Fibroblast of mammary gland (primary cell): ENCODE measurements at regions not wholly inside any gene's neighbourhood (a gene's known extent, or its start where the extent isn't known, plus 50 kb on each side); places are given as distances from the start of the nearest gene placed in this dataset.
"Not testable (repeated sequence)": the region's sequence is repeated elsewhere in the genome, so short reads cannot be mapped to it uniquely, and the experiment has no call there.

Experiments used
- DNase-seq: peaks from one replicate; pipeline ENCODE4 v3.0.0-alpha.2; 2010; ENCODE audit warnings: low read depth
- H3K4me3 ChIP-seq: 2 replicates; pipeline ENCODE4 v1.5.1; 2011; ENCODE audit warnings: low read depth, mild to moderate bottlenecking, low read length, moderate library complexity; ENCODE audit not compliant: control insufficient read depth
- TF ChIP-seq, protein P1 (sequence below): conservative IDR thresholded peaks from 2 replicates; pipeline ENCODE4 v1.5.1; 2011; ENCODE audit warnings: low read depth, low read length, inconsistent platforms; ENCODE audit not compliant: control insufficient read depth, insufficient read depth

DNA sequence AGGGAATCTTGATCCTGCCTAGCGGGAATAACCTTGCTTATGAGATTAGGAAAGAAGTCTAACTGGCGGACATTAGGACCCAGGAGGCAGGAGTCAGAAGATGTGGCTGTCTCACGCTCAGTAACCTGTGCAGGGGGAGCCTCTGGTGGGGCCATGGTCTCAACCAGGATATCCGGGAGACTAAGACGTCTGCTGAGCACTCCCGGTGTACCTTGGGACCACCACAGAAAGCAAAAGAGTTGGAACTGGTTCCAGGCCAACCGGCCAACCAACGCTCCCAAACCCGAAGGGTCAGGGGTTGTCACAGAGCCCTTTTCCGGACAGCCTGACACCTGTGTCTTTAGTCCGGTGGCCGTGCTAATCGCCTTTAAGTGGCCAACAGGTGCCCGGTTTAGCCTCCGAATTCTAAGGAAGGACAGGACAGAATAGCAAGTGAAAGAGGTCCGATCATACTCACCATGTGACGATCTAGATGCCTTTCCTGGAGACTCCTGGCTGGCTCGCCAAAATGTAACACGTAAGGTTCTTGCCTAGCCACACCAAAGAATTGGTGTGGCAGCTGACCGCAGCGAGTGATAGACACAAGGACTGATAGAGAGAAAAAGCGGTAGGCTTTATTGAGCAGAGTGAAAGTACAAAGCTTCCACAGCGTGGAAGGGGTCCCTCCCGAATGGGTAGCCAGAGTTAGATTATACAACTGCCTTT, 103.9 kb upstream of the DIAPH3 start:
- no peak for DNase-seq
- no peak overlapping the region for H3K4me3 ChIP-seq
- TF ChIP-seq, protein P1, sequence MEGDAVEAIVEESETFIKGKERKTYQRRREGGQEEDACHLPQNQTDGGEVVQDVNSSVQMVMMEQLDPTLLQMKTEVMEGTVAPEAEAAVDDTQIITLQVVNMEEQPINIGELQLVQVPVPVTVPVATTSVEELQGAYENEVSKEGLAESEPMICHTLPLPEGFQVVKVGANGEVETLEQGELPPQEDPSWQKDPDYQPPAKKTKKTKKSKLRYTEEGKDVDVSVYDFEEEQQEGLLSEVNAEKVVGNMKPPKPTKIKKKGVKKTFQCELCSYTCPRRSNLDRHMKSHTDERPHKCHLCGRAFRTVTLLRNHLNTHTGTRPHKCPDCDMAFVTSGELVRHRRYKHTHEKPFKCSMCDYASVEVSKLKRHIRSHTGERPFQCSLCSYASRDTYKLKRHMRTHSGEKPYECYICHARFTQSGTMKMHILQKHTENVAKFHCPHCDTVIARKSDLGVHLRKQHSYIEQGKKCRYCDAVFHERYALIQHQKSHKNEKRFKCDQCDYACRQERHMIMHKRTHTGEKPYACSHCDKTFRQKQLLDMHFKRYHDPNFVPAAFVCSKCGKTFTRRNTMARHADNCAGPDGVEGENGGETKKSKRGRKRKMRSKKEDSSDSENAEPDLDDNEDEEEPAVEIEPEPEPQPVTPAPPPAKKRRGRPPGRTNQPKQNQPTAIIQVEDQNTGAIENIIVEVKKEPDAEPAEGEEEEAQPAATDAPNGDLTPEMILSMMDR, result no peak

DNA sequence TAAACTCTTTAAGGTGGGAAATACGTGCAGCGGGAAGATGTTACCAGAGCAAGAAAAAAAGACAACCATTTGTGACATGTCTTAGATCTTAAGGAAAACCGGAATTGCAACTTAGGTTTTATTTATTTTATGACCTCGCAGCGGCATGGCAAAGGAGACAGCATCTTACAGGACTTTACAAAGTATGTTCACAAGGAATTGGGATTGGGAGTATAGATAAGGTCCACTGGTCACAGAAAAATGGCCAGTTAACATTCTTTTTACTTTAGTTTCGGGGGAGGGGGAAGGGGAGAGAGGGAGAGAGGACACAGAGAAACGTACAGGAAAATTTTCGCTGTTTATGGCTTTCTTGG, 104.5 kb upstream of the DIAPH3 start:
- TF ChIP-seq, protein P1, result no peak

DNA sequence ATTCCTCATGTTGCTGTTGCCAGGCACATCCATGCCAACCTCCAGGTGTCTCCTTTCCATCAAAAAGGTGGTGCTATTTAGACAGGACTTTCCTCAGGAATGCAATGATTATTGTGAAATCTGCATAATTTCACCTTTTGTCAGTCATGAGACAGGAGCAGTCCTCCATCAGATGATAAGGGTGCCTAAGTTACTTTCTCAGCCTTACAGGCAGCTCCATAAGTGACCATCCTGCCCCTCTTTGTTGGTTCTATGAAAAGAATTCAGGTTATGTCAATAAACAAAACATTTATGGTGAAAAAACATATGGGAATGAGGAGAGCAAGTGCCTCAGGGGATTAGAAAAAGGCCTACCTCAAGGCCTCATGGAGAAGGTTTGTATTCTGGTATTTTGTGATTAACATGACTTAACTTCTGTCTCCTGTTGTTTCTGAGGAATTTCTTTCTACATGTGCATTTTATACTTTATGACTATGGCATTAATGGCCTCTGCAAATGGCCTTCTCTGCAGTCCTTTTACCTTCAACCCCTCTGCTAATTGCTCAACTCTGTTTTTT, 110.3 kb upstream of the DIAPH3 start:
- H3K4me3 ChIP-seq, result no peak overlapping the region
- DNase-seq, result no peak
- TF ChIP-seq, protein P1, result no peak

More for the DNA sequence above, 104.5 kb upstream of the DIAPH3 start:
- no peak for DNase-seq
- no peak overlapping the region for H3K4me3 ChIP-seq

DNA sequence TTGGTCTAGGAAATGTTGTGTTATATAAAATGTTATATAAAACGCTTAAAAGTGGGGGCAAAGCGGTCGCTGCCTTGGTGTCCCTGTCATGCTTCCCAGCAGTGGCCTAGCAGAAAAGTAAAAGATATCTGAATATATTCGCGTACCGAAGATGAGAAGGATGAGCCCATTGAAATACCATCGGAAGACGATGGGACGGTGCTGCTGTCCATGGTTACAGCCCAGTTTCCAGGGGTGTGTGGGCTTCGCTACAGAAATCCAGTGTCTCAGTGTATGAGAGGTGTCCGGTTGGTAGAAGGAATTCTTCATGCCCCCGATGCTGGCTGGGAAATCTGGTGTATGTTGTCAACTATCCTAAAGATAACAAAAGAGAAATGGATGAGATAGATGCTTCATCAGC, 110.9 kb upstream of the DIAPH3 start:
- no peak for DNase-seq
- H3K4me3 ChIP-seq, result no peak overlapping the region
- TF ChIP-seq, protein P1, result no peak

DNA sequence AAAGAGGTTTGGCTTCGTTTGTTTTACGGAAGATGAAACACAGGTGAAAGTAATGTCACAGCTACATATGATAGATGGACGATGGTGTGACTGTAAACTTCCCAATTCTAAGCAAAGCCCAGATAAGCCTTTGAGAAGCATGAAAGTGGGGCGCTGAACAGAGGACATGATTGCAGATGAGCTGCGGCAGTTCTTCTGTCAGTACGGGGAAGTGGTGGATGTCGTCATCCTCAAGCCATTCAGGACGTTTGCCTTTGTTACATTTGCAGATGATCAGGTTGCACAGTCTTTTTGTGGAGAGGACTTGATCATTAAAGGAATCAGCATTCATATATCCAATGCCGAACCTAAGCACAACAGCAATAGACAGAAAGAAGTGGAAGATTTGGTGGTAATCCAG, 111.5 kb upstream of the DIAPH3 start:
- H3K4me3 ChIP-seq, result no peak overlapping the region
- DNase-seq, result no peak

DNA sequence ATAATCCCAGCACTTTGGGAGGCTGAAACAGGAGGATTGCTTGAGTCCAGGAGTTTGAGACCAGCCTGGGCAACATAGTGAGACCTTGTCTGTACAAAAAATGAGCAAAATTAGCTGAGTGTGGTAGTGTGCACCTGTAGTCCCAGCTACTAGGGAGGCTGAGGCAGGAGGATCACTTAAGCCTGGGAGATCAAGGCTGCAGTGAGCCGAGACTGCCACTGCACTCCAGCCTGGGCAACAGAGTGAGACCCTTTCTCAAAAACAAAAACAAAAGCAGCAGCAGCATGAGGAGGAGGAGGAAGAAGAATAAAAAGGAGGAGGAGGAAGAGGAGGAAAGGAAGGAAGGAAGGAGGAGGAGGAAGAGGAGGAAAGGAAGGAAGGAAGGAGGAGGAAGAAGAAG, 116.5 kb upstream of the TDRD3 start:
- DNase-seq, H3K4me3 ChIP-seq: not testable (repeated sequence)

More for the DNA sequence above, 111.5 kb upstream of the DIAPH3 start:
- TF ChIP-seq, protein P1, result no peak

DNA sequence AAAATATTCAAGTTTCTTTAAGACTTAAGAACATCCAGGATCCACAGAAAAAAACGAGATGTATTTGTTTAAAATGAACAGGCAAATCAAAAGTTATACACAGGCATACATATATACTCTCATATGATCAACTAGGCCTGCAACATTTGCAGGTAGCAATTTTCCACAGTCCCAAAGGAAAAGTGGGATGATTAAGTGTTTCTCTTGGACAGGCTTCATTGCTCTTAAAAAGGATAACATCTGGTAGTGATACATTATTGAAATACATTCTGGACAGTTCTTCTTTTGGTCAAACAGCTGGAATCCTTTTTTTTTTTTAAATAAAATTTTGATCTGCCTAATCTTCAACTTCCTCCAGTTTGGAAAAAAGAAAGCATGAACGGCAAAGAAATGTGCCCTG, 114.8 kb upstream of the TDRD3 start:
- TF ChIP-seq, protein P1, result no peak
- DNase-seq, result peak; percentile 29
- no peak overlapping the region for H3K4me3 ChIP-seq
